ENCODE measurements at regions not wholly inside any gene's neighbourhood (a gene's known extent, or its start where the extent isn't known, plus 50 kb on each side); places are given as distances from the start of the nearest gene placed in this dataset.
A peak's percentile ranks its signal among the peaks of the same experiment; 100 is the strongest.

DNA sequence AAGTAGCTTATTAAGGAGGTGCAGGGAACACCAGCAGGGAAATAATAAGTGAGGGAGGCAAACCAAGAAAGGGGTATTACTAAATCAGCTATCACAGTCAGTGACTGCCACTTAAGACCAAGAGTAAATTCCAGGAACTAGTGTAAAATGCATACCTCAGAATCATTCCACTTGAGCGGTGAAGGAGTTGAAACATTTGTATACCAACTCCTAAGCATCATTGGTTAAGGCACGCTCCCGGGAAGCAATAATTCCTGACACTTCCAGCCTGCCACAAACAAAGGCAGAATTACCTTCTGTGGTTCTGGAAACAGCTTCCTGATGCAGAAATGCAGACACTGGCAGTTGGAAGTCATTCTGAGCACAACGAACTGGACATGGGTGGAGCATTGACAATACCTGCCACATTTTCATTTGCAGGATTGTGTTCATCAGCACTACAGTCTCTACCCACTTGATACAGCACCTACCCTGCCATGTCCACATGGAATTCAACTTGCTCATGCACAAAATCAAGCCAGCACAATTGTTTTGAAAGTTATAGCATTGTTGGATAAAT lies 82.1 kb downstream of the PPP1R2C start:
- Histone ChIP-seq H3K79me2 (ENCODE audit: control insufficient read depth, insufficient read depth, low read length, unreplicated experiment) (no peaks in the 10 kb centered on the region), H2AFZ (ENCODE audit: low read length, unreplicated experiment) (no peak overlapping the region), H3K27me3 (ENCODE audit: insufficient read depth, low read length) (no peaks in the 10 kb centered on the region), H3K27ac (ENCODE audit: low read depth, low read length) (no peak overlapping the region), H3K36me3 (ENCODE audit: insufficient read depth, low read length) (no peaks in the 10 kb centered on the region), H3K4me3 (ENCODE audit: low read depth, low read length) (no peak overlapping the region), H3K4me1 (ENCODE audit: control insufficient read depth, insufficient read depth, low read length, unreplicated experiment) (no peaks in the 10 kb centered on the region)

DNA sequence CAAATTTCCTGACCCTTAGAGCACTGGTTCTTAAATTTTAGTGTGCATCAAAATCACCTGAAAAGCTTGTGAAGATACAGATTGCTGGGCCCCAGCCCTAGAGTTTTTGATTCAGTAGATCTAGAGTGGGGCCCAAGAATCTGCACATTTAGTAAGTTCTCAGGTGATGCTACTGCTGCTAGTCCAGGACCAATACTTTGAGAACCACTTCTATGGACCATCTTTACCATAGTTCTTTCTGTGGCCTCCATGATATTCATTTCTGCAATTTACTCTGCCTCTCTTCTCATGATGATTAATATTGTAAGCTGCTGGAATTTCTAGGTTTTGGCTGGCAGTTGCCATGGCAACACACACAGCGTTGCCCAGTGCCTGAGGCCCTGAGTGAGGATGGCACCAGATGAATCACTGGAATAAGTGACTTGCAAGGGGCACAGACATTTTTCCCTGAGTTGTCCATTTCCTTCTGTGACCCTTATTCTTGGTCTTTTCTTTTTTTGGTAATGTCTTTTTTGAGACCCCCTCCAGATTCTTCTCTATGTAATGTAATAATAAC lies 83.6 kb downstream of the PPP1R2C start:
- Histone ChIP-seq H3K36me3 (ENCODE audit: insufficient read depth, low read length) (no peaks in the 10 kb centered on the region), H3K27me3 (ENCODE audit: insufficient read depth, low read length) (no peaks in the 10 kb centered on the region), H3K4me1 (ENCODE audit: control insufficient read depth, insufficient read depth, low read length, unreplicated experiment) (no peaks in the 10 kb centered on the region), H3K4me3 (ENCODE audit: low read depth, low read length) (no peak overlapping the region), H3K79me2 (ENCODE audit: control insufficient read depth, insufficient read depth, low read length, unreplicated experiment) (no peaks in the 10 kb centered on the region), H3K27ac (ENCODE audit: low read depth, low read length) (no peak overlapping the region), H2AFZ (ENCODE audit: low read length, unreplicated experiment) (no peak overlapping the region)

- Histone ChIP-seq H2AFZ (ENCODE audit: low read length, unreplicated experiment) (no peak overlapping the region), H3K79me2 (ENCODE audit: control insufficient read depth, insufficient read depth, low read length, unreplicated experiment) (no peaks in the 10 kb centered on the region), H3K27ac (ENCODE audit: low read depth, low read length) (no peak overlapping the region), H3K27me3 (ENCODE audit: insufficient read depth, low read length) (no peaks in the 10 kb centered on the region), H3K4me1 (ENCODE audit: control insufficient read depth, insufficient read depth, low read length, unreplicated experiment) (peaks cover 4% of the 10 kb centered on the region), H3K36me3 (ENCODE audit: insufficient read depth, low read length) (no peaks in the 10 kb centered on the region), H3K4me3 (ENCODE audit: low read depth, low read length) (no peak overlapping the region)
Observed at GRCh38 chrX:42691196-42691595, 86.8 kb downstream of the PPP1R2C start.

GRCh38 chrX:42686706-42687105 lies 91.3 kb downstream of the PPP1R2C start:
- Histone ChIP-seq H3K27me3 (ENCODE audit: insufficient read depth, low read length) (no peaks in the 10 kb centered on the region), H3K36me3 (ENCODE audit: insufficient read depth, low read length) (no peaks in the 10 kb centered on the region), H3K4me3 (ENCODE audit: low read depth, low read length) (no peak overlapping the region), H3K79me2 (ENCODE audit: control insufficient read depth, insufficient read depth, low read length, unreplicated experiment) (no peaks in the 10 kb centered on the region), H2AFZ (ENCODE audit: low read length, unreplicated experiment) (no peak overlapping the region), H3K4me1 (ENCODE audit: control insufficient read depth, insufficient read depth, low read length, unreplicated experiment) (peaks cover 8% of the 10 kb centered on the region), H3K27ac (ENCODE audit: low read depth, low read length) (peak overlapping the region; percentile 16; the same call in 1 of the 2 replicates)

GRCh38 chrX:42686296-42686695 lies 91.7 kb downstream of the PPP1R2C start:
- Histone ChIP-seq H2AFZ (ENCODE audit: low read length, unreplicated experiment) (no peak overlapping the region), H3K4me3 (ENCODE audit: low read depth, low read length) (no peak overlapping the region), H3K4me1 (ENCODE audit: control insufficient read depth, insufficient read depth, low read length, unreplicated experiment) (peaks cover 8% of the 10 kb centered on the region), H3K27me3 (ENCODE audit: insufficient read depth, low read length) (no peaks in the 10 kb centered on the region), H3K27ac (ENCODE audit: low read depth, low read length) (peak overlapping the region; percentile 16; the same call in 1 of the 2 replicates), H3K36me3 (ENCODE audit: insufficient read depth, low read length) (no peaks in the 10 kb centered on the region), H3K79me2 (ENCODE audit: control insufficient read depth, insufficient read depth, low read length, unreplicated experiment) (no peaks in the 10 kb centered on the region)

DNA sequence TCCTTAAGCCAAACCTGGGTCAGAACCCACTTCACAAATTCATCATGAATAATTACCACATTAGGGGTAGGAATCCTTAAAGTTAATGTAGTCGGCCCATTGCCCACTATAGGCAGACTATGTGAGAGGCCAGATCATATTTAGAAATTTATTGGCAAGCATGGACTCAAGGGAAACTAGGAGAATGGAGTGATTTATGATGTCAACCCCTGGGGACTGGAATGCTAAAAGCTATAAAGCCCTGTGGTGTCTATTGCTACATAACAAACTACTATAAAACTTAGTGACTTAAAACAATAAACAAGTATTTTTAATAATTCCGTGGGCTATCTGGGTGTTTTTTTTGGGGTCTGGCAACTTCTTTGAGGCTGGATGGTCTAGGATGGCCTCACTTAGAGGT lies 93.9 kb downstream of the PPP1R2C start:
- Histone ChIP-seq H3K79me2 (ENCODE audit: control insufficient read depth, insufficient read depth, low read length, unreplicated experiment) (no peaks in the 10 kb centered on the region), H3K27me3 (ENCODE audit: insufficient read depth, low read length) (no peaks in the 10 kb centered on the region), H3K4me3 (ENCODE audit: low read depth, low read length) (no peak overlapping the region), H2AFZ (ENCODE audit: low read length, unreplicated experiment) (no peak overlapping the region), H3K36me3 (ENCODE audit: insufficient read depth, low read length) (no peaks in the 10 kb centered on the region), H3K27ac (ENCODE audit: low read depth, low read length) (no peak overlapping the region), H3K4me1 (ENCODE audit: control insufficient read depth, insufficient read depth, low read length, unreplicated experiment) (peaks cover 8% of the 10 kb centered on the region)

- H3K4me1 ChIP-seq (ENCODE audit: control insufficient read depth, insufficient read depth, low read length, unreplicated experiment): no peaks in the 10 kb centered on the region
- no peak overlapping the region for H2AFZ ChIP-seq (ENCODE audit: low read length, unreplicated experiment)
- H3K79me2 ChIP-seq (ENCODE audit: control insufficient read depth, insufficient read depth, low read length, unreplicated experiment): no peaks in the 10 kb centered on the region
- no peak overlapping the region for H3K4me3 ChIP-seq (ENCODE audit: low read depth, low read length)
- H3K36me3 ChIP-seq (ENCODE audit: insufficient read depth, low read length): no peaks in the 10 kb centered on the region
- no peak overlapping the region for H3K27ac ChIP-seq (ENCODE audit: low read depth, low read length)
- no peaks in the 10 kb centered on the region for H3K27me3 ChIP-seq (ENCODE audit: insufficient read depth, low read length)
Observed at GRCh38 chrX:42680666-42681065, 97.3 kb downstream of the PPP1R2C start.

- Histone ChIP-seq H3K79me2 (ENCODE audit: control insufficient read depth, insufficient read depth, low read length, unreplicated experiment) (no peaks in the 10 kb centered on the region), H3K4me1 (ENCODE audit: control insufficient read depth, insufficient read depth, low read length, unreplicated experiment) (no peaks in the 10 kb centered on the region), H2AFZ (ENCODE audit: low read length, unreplicated experiment) (no peak overlapping the region), H3K27me3 (ENCODE audit: insufficient read depth, low read length) (no peaks in the 10 kb centered on the region), H3K4me3 (ENCODE audit: low read depth, low read length) (no peak overlapping the region), H3K27ac (ENCODE audit: low read depth, low read length) (no peak overlapping the region), H3K36me3 (ENCODE audit: insufficient read depth, low read length) (no peaks in the 10 kb centered on the region)
Observed at GRCh38 chrX:42678133-42678532, 99.8 kb downstream of the PPP1R2C start.

- no peak overlapping the region for H2AFZ ChIP-seq (ENCODE audit: low read length, unreplicated experiment)
- H3K27me3 ChIP-seq (ENCODE audit: insufficient read depth, low read length): no peaks in the 10 kb centered on the region
- no peaks in the 10 kb centered on the region for H3K36me3 ChIP-seq (ENCODE audit: insufficient read depth, low read length)
- H3K4me1 ChIP-seq (ENCODE audit: control insufficient read depth, insufficient read depth, low read length, unreplicated experiment): no peaks in the 10 kb centered on the region
- no peak overlapping the region for H3K4me3 ChIP-seq (ENCODE audit: low read depth, low read length)
- no peaks in the 10 kb centered on the region for H3K79me2 ChIP-seq (ENCODE audit: control insufficient read depth, insufficient read depth, low read length, unreplicated experiment)
- no peak overlapping the region for H3K27ac ChIP-seq (ENCODE audit: low read depth, low read length)
Observed at GRCh38 chrX:42673301-42673810, 104.6 kb downstream of the PPP1R2C start.

DNA sequence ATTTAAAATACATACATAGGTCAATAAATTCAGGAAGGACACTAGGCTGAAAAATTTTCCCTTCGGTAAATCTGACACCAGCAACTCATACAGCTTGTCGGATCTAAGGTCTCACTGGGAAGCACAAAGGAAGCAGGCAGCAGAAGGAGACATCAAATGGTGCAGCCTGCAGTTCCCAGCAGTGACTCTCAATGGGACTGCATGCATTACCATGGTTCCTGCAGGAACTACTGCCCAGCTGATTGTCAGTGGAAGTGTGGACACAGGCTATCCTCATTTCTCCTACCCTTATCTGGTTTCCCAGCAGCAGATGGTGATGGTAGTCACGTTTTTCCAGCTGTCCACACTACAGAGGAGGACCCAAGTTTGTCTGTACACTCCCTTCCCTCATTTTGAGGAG lies 113.3 kb downstream of the PPP1R2C start:
- Histone ChIP-seq H3K27me3 (ENCODE audit: insufficient read depth, low read length) (no peaks in the 10 kb centered on the region), H3K4me3 (ENCODE audit: low read depth, low read length) (no peak overlapping the region), H3K36me3 (ENCODE audit: insufficient read depth, low read length) (no peaks in the 10 kb centered on the region), H2AFZ (ENCODE audit: low read length, unreplicated experiment) (no peak overlapping the region), H3K4me1 (ENCODE audit: control insufficient read depth, insufficient read depth, low read length, unreplicated experiment) (no peaks in the 10 kb centered on the region), H3K27ac (ENCODE audit: low read depth, low read length) (no peak overlapping the region), H3K79me2 (ENCODE audit: control insufficient read depth, insufficient read depth, low read length, unreplicated experiment) (no peaks in the 10 kb centered on the region)

DNA sequence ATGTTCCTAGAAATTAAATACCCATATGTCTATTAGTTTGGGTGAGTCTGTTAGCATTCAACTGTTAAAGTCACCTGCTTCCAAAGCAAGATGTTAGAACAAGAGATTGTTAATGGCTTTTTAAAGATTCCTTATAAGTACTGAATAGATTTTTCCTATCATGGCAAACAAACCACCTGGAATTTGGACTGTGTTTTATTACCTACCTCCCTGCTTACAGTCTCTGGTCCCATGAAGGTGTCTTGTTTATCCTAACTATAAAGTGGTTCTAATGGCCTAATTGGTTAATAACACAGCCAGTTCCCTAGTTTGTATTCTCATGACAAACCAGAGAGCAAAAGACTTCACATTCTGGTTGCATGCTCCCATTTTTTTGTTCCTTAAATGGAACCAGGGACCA lies 149.5 kb downstream of the PPP1R2C start:
- no peaks in the 10 kb centered on the region for H3K36me3 ChIP-seq (ENCODE audit: insufficient read depth, low read length)
- no peak overlapping the region for H2AFZ ChIP-seq (ENCODE audit: low read length, unreplicated experiment)
- no peak overlapping the region for H3K4me3 ChIP-seq (ENCODE audit: low read depth, low read length)
- no peak overlapping the region for H3K27ac ChIP-seq (ENCODE audit: low read depth, low read length)
- no peaks in the 10 kb centered on the region for H3K4me1 ChIP-seq (ENCODE audit: control insufficient read depth, insufficient read depth, low read length, unreplicated experiment)
- no peaks in the 10 kb centered on the region for H3K27me3 ChIP-seq (ENCODE audit: insufficient read depth, low read length)
- H3K79me2 ChIP-seq (ENCODE audit: control insufficient read depth, insufficient read depth, low read length, unreplicated experiment): no peaks in the 10 kb centered on the region
